H1 (cell line): ENCODE measurements at regions not wholly inside any gene's neighbourhood (a gene's known extent, or its start where the extent isn't known, plus 50 kb on each side); places are given as distances from the start of the nearest gene placed in this dataset.
A peak's percentile ranks its signal among the peaks of the same experiment; 100 is the strongest.

Source experiments
- BCL11A ChIP-seq, 2 experiments: IDR thresholded peaks; one replicate each; pipeline ENCODE4 v1.6.1; 2011; ENCODE audit warnings: low read depth in 2 of 2, low read length in 2 of 2, mild to moderate bottlenecking in 2 of 2
- KDM1A ChIP-seq: fragments of 200-600, 300-600 bp; sonication (generic); IDR thresholded peaks from 2 replicates; pipeline ENCODE4 v1.7.1; 2016; ENCODE audit warnings: mild to moderate bottlenecking, low read length, borderline replicate concordance
- POLR2AphosphoS5 ChIP-seq: IDR thresholded peaks from 2 replicates; pipeline ENCODE4 v1.6.1; 2011; ENCODE audit warnings: low read depth, low read length
- RBBP5 ChIP-seq: IDR thresholded peaks from 2 replicates; pipeline ENCODE4 v1.7.1; 2012; ENCODE audit warnings: low read depth, mild to moderate bottlenecking, inconsistent platforms, low read length, moderate library complexity, borderline replicate concordance
- RNF2 ChIP-seq: fragments of 200-900, 300-1000 bp; sonication (generic); IDR thresholded peaks from 2 replicates; pipeline ENCODE4 v1.7.1; 2016; ENCODE audit warnings: borderline replicate concordance, low read depth, mild to moderate bottlenecking, antibody characterized with exemption, low read length; ENCODE audit not compliant: poor library complexity, severe bottlenecking; ENCODE audit errors: missing control alignments
- SIN3A ChIP-seq, 2 experiments: IDR thresholded peaks in 1 of 2; conservative IDR thresholded peaks in 1 of 2; 2 replicates each; pipeline ENCODE4 v1.6.1; 2011 to 2012; ENCODE audit warnings: low read length in 2 of 2, improper control_type of control experiment in 1 of 2, low read depth in 1 of 2, mild to moderate bottlenecking in 1 of 2
- SIX5 ChIP-seq: IDR thresholded peaks from 2 replicates; pipeline ENCODE4 v1.6.1; 2011; ENCODE audit warnings: mild to moderate bottlenecking, low read depth, low read length
- TF ChIP-seq, protein P1 (sequence below): fragments of 300-600 bp; sonication (generic); IDR thresholded peaks from 2 replicates; pipeline ENCODE4 v1.7.1; 2012; ENCODE audit warnings: low read length, moderate library complexity, mild to moderate bottlenecking, inconsistent platforms; ENCODE audit not compliant: insufficient replicate concordance
- TF ChIP-seq, protein P2 (sequence below): IDR thresholded peaks from 2 replicates; pipeline ENCODE4 v1.6.1; 2012; ENCODE audit warnings: inconsistent platforms

DNA sequence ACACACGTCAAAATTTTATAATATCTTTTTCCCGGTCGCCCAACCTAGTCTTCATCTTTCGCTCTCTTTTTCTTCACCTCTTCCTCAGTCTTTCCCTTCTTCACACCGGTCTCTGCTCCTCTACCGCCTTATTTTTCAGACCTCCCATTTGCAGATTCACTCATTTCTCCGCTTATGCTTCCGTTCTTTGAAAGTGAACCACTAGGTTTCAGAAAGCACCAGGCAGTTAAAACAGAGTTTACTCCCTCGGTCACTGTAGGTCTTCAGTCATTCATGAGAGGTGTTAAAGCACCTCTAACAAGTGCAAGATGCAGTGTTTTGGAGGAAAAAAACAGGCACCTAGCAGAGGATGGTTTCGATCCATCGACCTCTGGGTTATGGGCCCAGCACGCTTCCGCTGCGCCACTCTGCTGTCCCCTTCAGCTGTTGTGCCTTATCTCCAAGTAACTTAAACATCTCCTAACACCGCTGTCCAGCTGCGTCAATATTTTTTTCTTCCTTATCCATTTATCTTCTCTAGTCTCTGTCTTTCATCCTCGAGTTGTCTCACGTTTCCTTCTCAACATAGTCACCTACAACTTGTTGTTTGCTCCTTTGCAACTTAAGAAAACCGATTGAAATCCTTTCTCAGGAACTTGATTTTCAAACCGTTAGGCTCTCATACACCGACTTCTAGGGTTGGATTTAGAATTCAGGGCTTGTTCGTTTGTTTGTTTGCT is 119.7 kb upstream of the ZNF184 start (continued):
- TF ChIP-seq, protein P1, sequence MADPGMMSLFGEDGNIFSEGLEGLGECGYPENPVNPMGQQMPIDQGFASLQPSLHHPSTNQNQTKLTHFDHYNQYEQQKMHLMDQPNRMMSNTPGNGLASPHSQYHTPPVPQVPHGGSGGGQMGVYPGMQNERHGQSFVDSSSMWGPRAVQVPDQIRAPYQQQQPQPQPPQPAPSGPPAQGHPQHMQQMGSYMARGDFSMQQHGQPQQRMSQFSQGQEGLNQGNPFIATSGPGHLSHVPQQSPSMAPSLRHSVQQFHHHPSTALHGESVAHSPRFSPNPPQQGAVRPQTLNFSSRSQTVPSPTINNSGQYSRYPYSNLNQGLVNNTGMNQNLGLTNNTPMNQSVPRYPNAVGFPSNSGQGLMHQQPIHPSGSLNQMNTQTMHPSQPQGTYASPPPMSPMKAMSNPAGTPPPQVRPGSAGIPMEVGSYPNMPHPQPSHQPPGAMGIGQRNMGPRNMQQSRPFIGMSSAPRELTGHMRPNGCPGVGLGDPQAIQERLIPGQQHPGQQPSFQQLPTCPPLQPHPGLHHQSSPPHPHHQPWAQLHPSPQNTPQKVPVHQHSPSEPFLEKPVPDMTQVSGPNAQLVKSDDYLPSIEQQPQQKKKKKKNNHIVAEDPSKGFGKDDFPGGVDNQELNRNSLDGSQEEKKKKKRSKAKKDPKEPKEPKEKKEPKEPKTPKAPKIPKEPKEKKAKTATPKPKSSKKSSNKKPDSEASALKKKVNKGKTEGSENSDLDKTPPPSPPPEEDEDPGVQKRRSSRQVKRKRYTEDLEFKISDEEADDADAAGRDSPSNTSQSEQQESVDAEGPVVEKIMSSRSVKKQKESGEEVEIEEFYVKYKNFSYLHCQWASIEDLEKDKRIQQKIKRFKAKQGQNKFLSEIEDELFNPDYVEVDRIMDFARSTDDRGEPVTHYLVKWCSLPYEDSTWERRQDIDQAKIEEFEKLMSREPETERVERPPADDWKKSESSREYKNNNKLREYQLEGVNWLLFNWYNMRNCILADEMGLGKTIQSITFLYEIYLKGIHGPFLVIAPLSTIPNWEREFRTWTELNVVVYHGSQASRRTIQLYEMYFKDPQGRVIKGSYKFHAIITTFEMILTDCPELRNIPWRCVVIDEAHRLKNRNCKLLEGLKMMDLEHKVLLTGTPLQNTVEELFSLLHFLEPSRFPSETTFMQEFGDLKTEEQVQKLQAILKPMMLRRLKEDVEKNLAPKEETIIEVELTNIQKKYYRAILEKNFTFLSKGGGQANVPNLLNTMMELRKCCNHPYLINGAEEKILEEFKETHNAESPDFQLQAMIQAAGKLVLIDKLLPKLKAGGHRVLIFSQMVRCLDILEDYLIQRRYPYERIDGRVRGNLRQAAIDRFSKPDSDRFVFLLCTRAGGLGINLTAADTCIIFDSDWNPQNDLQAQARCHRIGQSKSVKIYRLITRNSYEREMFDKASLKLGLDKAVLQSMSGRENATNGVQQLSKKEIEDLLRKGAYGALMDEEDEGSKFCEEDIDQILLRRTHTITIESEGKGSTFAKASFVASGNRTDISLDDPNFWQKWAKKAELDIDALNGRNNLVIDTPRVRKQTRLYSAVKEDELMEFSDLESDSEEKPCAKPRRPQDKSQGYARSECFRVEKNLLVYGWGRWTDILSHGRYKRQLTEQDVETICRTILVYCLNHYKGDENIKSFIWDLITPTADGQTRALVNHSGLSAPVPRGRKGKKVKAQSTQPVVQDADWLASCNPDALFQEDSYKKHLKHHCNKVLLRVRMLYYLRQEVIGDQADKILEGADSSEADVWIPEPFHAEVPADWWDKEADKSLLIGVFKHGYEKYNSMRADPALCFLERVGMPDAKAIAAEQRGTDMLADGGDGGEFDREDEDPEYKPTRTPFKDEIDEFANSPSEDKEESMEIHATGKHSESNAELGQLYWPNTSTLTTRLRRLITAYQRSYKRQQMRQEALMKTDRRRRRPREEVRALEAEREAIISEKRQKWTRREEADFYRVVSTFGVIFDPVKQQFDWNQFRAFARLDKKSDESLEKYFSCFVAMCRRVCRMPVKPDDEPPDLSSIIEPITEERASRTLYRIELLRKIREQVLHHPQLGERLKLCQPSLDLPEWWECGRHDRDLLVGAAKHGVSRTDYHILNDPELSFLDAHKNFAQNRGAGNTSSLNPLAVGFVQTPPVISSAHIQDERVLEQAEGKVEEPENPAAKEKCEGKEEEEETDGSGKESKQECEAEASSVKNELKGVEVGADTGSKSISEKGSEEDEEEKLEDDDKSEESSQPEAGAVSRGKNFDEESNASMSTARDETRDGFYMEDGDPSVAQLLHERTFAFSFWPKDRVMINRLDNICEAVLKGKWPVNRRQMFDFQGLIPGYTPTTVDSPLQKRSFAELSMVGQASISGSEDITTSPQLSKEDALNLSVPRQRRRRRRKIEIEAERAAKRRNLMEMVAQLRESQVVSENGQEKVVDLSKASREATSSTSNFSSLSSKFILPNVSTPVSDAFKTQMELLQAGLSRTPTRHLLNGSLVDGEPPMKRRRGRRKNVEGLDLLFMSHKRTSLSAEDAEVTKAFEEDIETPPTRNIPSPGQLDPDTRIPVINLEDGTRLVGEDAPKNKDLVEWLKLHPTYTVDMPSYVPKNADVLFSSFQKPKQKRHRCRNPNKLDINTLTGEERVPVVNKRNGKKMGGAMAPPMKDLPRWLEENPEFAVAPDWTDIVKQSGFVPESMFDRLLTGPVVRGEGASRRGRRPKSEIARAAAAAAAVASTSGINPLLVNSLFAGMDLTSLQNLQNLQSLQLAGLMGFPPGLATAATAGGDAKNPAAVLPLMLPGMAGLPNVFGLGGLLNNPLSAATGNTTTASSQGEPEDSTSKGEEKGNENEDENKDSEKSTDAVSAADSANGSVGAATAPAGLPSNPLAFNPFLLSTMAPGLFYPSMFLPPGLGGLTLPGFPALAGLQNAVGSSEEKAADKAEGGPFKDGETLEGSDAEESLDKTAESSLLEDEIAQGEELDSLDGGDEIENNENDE: no peak
- TF ChIP-seq RBBP5 (no peak), SIN3A (conservative IDR thresholded peaks at IDR 0.05 in 1 of 2, IDR thresholded peaks at IDR 0.05 in 1 of 2; ENCODE audit: low read depth in 1 of 2, low read length in 2 of 2) (peak; percentile 33 to 65; a peak in 1 of 4 replicates), SIX5 (no peak), KDM1A (no peak), BCL11A (IDR thresholded peaks at IDR 0.05; ENCODE audit: low read depth in 2 of 2, low read length in 2 of 2) (no peak), POLR2AphosphoS5 (no peak), RNF2 (no peak)
- TF ChIP-seq, protein P2, sequence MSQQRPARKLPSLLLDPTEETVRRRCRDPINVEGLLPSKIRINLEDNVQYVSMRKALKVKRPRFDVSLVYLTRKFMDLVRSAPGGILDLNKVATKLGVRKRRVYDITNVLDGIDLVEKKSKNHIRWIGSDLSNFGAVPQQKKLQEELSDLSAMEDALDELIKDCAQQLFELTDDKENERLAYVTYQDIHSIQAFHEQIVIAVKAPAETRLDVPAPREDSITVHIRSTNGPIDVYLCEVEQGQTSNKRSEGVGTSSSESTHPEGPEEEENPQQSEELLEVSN: no peak
